ENCODE measurements at regions not wholly inside any gene's neighbourhood (a gene's known extent, or its start where the extent isn't known, plus 50 kb on each side); places are given as distances from the start of the nearest gene placed in this dataset.
"Not testable (repeated sequence)": the region's sequence is repeated elsewhere in the genome, so short reads cannot be mapped to it uniquely, and the experiment has no call there.

DNA sequence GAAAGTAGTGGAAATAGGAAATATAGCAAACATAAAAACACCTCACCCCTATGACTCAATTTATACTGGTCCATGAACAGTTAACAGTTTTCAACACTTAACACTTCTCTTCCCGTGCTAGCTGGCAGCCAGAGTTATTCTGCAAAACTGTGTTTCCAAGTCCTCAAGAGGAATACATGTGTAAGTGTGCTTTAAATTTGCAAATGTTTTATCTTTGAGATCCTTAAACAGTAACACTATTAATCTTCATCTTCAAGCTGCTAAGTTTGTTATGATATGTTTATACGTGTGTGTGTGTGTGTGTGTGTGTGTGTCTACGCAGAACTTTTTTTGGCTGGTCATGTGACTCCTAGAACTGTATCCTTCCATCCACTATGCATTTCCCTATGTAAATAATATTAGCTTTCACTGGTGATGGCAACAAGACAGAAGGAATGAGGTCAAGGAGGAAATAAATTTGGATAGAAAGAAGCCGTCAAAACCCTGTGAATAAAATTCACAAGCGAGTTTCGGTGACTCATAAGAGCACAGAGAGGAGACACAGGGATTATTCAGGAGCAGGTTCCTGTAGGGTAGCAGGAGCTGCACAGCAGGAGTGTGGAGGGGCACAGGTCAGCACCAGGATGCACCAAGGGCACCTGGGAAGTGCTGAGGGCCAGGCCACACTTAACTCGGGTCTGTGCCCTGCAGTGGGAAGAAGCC lies 105.9 kb upstream of the ETV6 start:
- H3K4me1 ChIP-seq: no peaks in the 10 kb centered on the region
- no peak overlapping the region for H3K4me3 ChIP-seq
- DNase-seq (ENCODE audit: extremely low spot score in 2 of 2): no peak
- H3K36me3 ChIP-seq: no peaks in the 10 kb centered on the region
- TF ChIP-seq, protein P1, sequence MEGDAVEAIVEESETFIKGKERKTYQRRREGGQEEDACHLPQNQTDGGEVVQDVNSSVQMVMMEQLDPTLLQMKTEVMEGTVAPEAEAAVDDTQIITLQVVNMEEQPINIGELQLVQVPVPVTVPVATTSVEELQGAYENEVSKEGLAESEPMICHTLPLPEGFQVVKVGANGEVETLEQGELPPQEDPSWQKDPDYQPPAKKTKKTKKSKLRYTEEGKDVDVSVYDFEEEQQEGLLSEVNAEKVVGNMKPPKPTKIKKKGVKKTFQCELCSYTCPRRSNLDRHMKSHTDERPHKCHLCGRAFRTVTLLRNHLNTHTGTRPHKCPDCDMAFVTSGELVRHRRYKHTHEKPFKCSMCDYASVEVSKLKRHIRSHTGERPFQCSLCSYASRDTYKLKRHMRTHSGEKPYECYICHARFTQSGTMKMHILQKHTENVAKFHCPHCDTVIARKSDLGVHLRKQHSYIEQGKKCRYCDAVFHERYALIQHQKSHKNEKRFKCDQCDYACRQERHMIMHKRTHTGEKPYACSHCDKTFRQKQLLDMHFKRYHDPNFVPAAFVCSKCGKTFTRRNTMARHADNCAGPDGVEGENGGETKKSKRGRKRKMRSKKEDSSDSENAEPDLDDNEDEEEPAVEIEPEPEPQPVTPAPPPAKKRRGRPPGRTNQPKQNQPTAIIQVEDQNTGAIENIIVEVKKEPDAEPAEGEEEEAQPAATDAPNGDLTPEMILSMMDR (IDR thresholded peaks at IDR 0.05): no peak
- TF ChIP-seq POLR2A (IDR thresholded peaks at IDR 0.05) (no peak), POLR2AphosphoS5 (IDR thresholded peaks at IDR 0.05; ENCODE audit: insufficient read depth in 1 of 2, low read depth in 1 of 2) (peak in 1 of 2 donors; percentile 14)
- no peak overlapping the region for H3K27ac ChIP-seq
- H3K27me3 ChIP-seq: no peaks in the 10 kb centered on the region
- H3K9me3 ChIP-seq: no peaks in the 10 kb centered on the region
- intact Hi-C loops (cut with DNase I): loop anchor here (5.0 kb wide), 1 partner anchor 1161 kb away; no protein-coding TSS in a partner anchor

- no peak overlapping the region for H3K27ac ChIP-seq
- H3K4me3 ChIP-seq: no peak overlapping the region
- TF ChIP-seq, protein P1 (IDR thresholded peaks at IDR 0.05): no peak
- TF ChIP-seq POLR2A (IDR thresholded peaks at IDR 0.05) (no peak), POLR2AphosphoS5 (IDR thresholded peaks at IDR 0.05; ENCODE audit: insufficient read depth in 1 of 2, low read depth in 1 of 2) (no peak)
- no peaks in the 10 kb centered on the region for H3K9me3 ChIP-seq
- no peaks in the 10 kb centered on the region for H3K36me3 ChIP-seq
- H3K27me3 ChIP-seq: no peaks in the 10 kb centered on the region
- intact Hi-C loops (cut with DNase I): no loop called here
- DNase-seq (ENCODE audit: extremely low spot score in 2 of 2): no peak
- H3K4me1 ChIP-seq: no peaks in the 10 kb centered on the region
These were observed 103.8 kb upstream of the ETV6 start for GRCh38 chr12:11545484-11546330.

DNA sequence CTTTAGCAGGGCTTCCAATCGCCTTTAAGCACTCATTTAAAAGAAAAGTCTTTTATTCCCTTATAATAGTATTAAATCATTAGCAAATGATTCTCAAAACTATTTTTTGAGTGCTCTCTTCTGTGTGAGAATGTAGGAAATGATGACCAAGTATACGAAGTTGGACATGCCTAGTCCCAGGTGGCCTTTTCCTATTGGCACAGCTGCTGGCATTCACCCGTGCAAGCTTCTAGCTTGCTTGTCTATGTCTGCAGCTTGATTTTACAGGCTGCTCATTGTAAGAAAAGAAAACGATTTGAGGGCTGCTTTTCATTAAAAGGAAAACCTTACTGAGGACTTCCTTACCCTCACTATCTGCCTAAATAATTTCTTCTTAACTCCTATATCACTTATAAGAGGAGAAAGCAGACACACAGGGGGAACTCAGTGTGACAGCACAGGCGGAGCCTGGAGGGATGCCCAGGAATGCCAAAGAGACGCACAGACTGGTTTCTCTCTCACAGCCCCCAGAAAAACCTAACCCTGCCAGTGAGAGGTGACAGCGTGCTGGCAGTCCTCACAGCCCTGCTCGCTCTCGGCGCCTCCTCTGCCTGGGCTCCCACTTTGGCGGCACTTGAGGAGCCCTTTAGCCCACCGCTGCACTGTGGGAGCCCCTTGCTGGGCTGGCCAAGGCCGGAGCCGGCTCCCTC lies 102.7 kb upstream of the ETV6 start:
- H3K27ac ChIP-seq; H3K27me3 ChIP-seq; H3K9me3 ChIP-seq; DNase-seq (ENCODE audit: extremely low spot score in 2 of 2); H3K36me3 ChIP-seq; H3K4me1 ChIP-seq; intact Hi-C loops (cut with DNase I): not testable (repeated sequence)
- peak overlapping the region in 1 of 2 donors; percentile 54 for H3K4me3 ChIP-seq

DNA sequence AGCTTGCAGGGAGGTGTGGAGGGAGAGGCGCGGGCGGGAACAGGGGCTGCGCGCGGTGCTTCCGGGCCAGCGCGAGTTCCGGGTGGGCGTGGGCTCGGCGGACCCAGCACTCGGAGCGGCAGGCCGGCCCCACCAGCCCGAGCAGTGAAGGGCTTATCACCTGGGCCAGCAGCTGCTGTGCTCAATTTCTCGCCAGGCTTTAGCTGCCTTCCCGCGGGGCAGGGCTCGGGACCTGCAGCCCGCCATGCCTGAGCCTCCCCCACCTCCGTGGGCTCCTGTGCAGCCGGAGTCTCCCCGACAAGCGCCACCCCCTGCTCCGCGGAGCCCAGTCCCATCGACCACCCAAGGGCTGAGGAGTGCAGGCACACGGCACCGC lies 102.2 kb upstream of the ETV6 start:
- intact Hi-C loops (cut with DNase I); H3K4me1 ChIP-seq; H3K36me3 ChIP-seq; H3K27me3 ChIP-seq; DNase-seq (ENCODE audit: extremely low spot score in 2 of 2); H3K9me3 ChIP-seq; H3K27ac ChIP-seq: not testable (repeated sequence)
- H3K4me3 ChIP-seq: peak overlapping the region in 1 of 2 donors; percentile 54

- intact Hi-C loops (cut with DNase I): no loop called here
- TF ChIP-seq, protein P1 (IDR thresholded peaks at IDR 0.05): no peak
- TF ChIP-seq POLR2AphosphoS5 (IDR thresholded peaks at IDR 0.05; ENCODE audit: insufficient read depth in 1 of 2, low read depth in 1 of 2): no peak
- TF ChIP-seq POLR2A (IDR thresholded peaks at IDR 0.05): no peak
- H3K36me3 ChIP-seq: no peaks in the 10 kb centered on the region
- H3K4me3 ChIP-seq: no peak overlapping the region
- DNase-seq (ENCODE audit: extremely low spot score in 2 of 2): no peak
- no peak overlapping the region for H3K27ac ChIP-seq
- no peaks in the 10 kb centered on the region for H3K27me3 ChIP-seq
- H3K9me3 ChIP-seq: no peaks in the 10 kb centered on the region
- H3K4me1 ChIP-seq: no peaks in the 10 kb centered on the region
These were observed 100.4 kb upstream of the ETV6 start for GRCh38 chr12:11549119-11549518.

Data from vagina (tissue), 2 donors.